HL-60 (cell line): ENCODE measurements at regions not wholly inside any gene's neighbourhood (a gene's known extent, or its start where the extent isn't known, plus 50 kb on each side); places are given as distances from the start of the nearest gene placed in this dataset.

Source experiments
- CTCF ChIP-seq: IDR thresholded peaks from one replicate; pipeline ENCODE4 v1.5.1; 2011; ENCODE audit warnings: low read length, control low read depth, inconsistent platforms; ENCODE audit not compliant: insufficient read depth
- GABPA ChIP-seq: IDR thresholded peaks from 2 replicates; pipeline ENCODE4 v1.6.1; 2012; ENCODE audit warnings: low read depth
- POLR2AphosphoS5 ChIP-seq: IDR thresholded peaks from 2 replicates; pipeline ENCODE4 v1.6.1; 2012; ENCODE audit warnings: low read depth
- REST ChIP-seq: IDR thresholded peaks from 2 replicates; pipeline ENCODE4 v1.6.1; 2012; ENCODE audit warnings: low read depth; ENCODE audit not compliant: insufficient replicate concordance
- SPI1 ChIP-seq: IDR thresholded peaks from 2 replicates; pipeline ENCODE4 v1.6.1; 2012; ENCODE audit warnings: low read depth, mild to moderate bottlenecking, borderline replicate concordance

DNA sequence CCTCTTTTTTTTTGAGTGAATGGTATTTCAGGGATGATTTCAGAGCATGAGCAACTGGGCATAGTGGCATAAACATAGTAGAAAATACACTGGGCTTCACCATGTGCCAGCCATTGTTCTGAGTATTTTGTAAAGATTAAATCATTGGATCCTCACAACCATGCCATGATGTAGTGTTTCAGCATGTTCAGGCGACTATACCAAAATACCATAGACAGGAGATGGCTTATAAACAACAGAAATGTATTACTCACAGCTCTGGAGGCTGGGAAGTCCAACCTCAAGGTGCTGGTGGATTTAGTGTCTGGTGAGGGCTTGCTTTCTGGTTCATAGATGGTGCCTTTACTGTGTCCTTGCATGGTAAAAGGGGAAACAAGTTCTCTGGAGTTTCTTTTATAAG, 101.5 kb upstream of the KL start:
- TF ChIP-seq CTCF, result no peak
- no peak for TF ChIP-seq GABPA
- TF ChIP-seq POLR2AphosphoS5, result no peak
- TF ChIP-seq REST, result no peak
- no peak for TF ChIP-seq SPI1
